GM23338 (cell line): ENCODE measurements at regions not wholly inside any gene's neighbourhood (a gene's known extent, or its start where the extent isn't known, plus 50 kb on each side); places are given as distances from the start of the nearest gene placed in this dataset.
"Not testable (repeated sequence)": the region's sequence is repeated elsewhere in the genome, so short reads cannot be mapped to it uniquely, and the experiment has no call there.

Experiments
- ATAC-seq: fragments of 200-7000 bp; cut with Tn5 transposase; 3 replicates; pipeline ENCODE4 v1.9.1; 2020
- DNase-seq: peaks from one replicate; pipeline ENCODE4 v3.0.0-alpha.2; 2015; ENCODE audit warnings: low spot score
- H2AFZ ChIP-seq: fragments of 200-600 bp; sonication (generic); 2 replicates; pipeline ENCODE4 v1.8.0; 2016; ENCODE audit warnings: antibody characterized with exemption, mild to moderate bottlenecking, moderate library complexity
- H3F3A ChIP-seq: fragments of 200-600 bp; sonication (generic); replicated peaks from 2 replicates; pipeline ENCODE4 v1.8.0; 2017; ENCODE audit warnings: antibody characterized with exemption, mixed run types, low read depth
- H3K27ac ChIP-seq: fragments of 200-600 bp; sonication (generic); 2 replicates; pipeline ENCODE4 v1.6.1; 2016; ENCODE audit warnings: low read depth
- H3K27me3 ChIP-seq: fragments of 200-600 bp; sonication (generic); 2 replicates; pipeline ENCODE4 v1.8.0; 2016; ENCODE audit warnings: mild to moderate bottlenecking, mixed run types, moderate library complexity; ENCODE audit not compliant: insufficient read depth
- H3K36me3 ChIP-seq: fragments of 200-600 bp; sonication (generic); 2 replicates; pipeline ENCODE4 v1.8.0; 2016; ENCODE audit warnings: mild to moderate bottlenecking; ENCODE audit not compliant: insufficient read depth
- H3K4me1 ChIP-seq: fragments of 200-600 bp; sonication (generic); 2 replicates; pipeline ENCODE4 v1.8.0; 2016; ENCODE audit warnings: mild to moderate bottlenecking, moderate library complexity; ENCODE audit not compliant: insufficient read depth
- H3K4me2 ChIP-seq: fragments of 200-600 bp; sonication (generic); 2 replicates; pipeline ENCODE4 v1.7.1; 2017; ENCODE audit warnings: mixed run types
- H3K4me3 ChIP-seq: fragments of 200-600 bp; sonication (generic); 2 replicates; pipeline ENCODE4 v1.6.1; 2016; ENCODE audit warnings: mixed run types
- H3K79me2 ChIP-seq: fragments of 200-600 bp; sonication (generic); replicated peaks from 2 replicates; pipeline ENCODE4 v1.8.0; 2017; ENCODE audit warnings: mild to moderate bottlenecking; ENCODE audit not compliant: insufficient read depth
- H3K9me2 ChIP-seq: fragments of 200-600 bp; sonication (generic); 2 replicates; pipeline ENCODE4 v1.8.0; 2017; ENCODE audit not compliant: insufficient read depth
- H4K20me1 ChIP-seq: fragments of 200-600 bp; sonication (generic); replicated peaks from 2 replicates; pipeline ENCODE4 v1.8.0; 2017; ENCODE audit warnings: mild to moderate bottlenecking; ENCODE audit not compliant: insufficient read depth
- H3K27ac Mint-ChIP-seq: 2 replicates; pipeline ENCODE4 v1.8.0; 2020; ENCODE audit warnings: inconsistent platforms, mild to moderate bottlenecking, moderate library complexity, mixed read lengths
- H3K27me3 Mint-ChIP-seq: 3 replicates; pipeline ENCODE4 v1.8.0; 2022; ENCODE audit warnings: low read depth, mild to moderate bottlenecking, moderate library complexity, mixed read lengths, inconsistent platforms; ENCODE audit not compliant: insufficient read depth, poor library complexity
- H3K36me3 Mint-ChIP-seq: 3 replicates; pipeline ENCODE4 v1.8.0; 2021; ENCODE audit warnings: low read depth, mild to moderate bottlenecking, inconsistent platforms, moderate library complexity, mixed read lengths
- H3K4me1 Mint-ChIP-seq: 3 replicates; pipeline ENCODE4 v1.8.0; 2020; ENCODE audit warnings: mild to moderate bottlenecking, inconsistent platforms, mixed read lengths
- H3K4me3 Mint-ChIP-seq: 3 replicates; pipeline ENCODE4 v1.8.0; 2021; ENCODE audit warnings: moderate library complexity, mild to moderate bottlenecking, inconsistent platforms, mixed read lengths
- H3K9me3 Mint-ChIP-seq: 3 replicates; pipeline ENCODE4 v1.8.0; 2020; ENCODE audit warnings: moderate library complexity, mild to moderate bottlenecking, inconsistent platforms, mixed read lengths
- CREB1 ChIP-seq: fragments of 250-450 bp; sonication (Bioruptor Pico); IDR thresholded peaks from 2 replicates; pipeline ENCODE4 v1.5.0; 2020; ENCODE audit warnings: low read depth, mild to moderate bottlenecking, moderate library complexity
- EZH2 ChIP-seq: fragments of 200-600 bp; sonication (generic); IDR thresholded peaks from one replicate; pipeline ENCODE4 v1.8.0; 2017; ENCODE audit warnings: antibody characterized with exemption, mild to moderate bottlenecking, low read depth; ENCODE audit not compliant: unreplicated experiment
- STAT1 ChIP-seq: IDR thresholded peaks from one replicate; pipeline ENCODE4 v1.6.1; 2016; ENCODE audit warnings: antibody characterized with exemption; ENCODE audit not compliant: unreplicated experiment
- ZNF114 ChIP-seq: fragments of 250-450 bp; sonication (Bioruptor Pico); IDR thresholded peaks from 2 replicates; pipeline ENCODE4 v1.5.0; 2020; ENCODE audit warnings: mild to moderate bottlenecking, moderate library complexity
- ZNF331 ChIP-seq: fragments of 250-450 bp; sonication (Bioruptor Pico); IDR thresholded peaks from 2 replicates; pipeline ENCODE4 v1.5.0; 2020; ENCODE audit warnings: low read depth, mild to moderate bottlenecking, moderate library complexity
- TF ChIP-seq, protein P1 (sequence below), 2 experiments: fragments of 200-600 bp in 1 of 2; sonication (generic) in 1 of 2; conservative IDR thresholded peaks; 2 replicates each; pipeline versions ENCODE4 v1.5.1 to v1.6.1; 2016 to 2017; ENCODE audit warnings: antibody characterized with exemption in 2 of 2, low read depth in 2 of 2, mild to moderate bottlenecking in 2 of 2, moderate library complexity in 1 of 2

GRCh38 chr3:75380276-75380771 is 283.8 kb upstream of the FRG2C start:
- no peak overlapping the region for H3K4me3 Mint-ChIP-seq
- DNase-seq = no peak
- H3F3A ChIP-seq = peaks cover 7% of the 10 kb centered on the region; the same call in 1 of the 2 replicates
- H3K27ac Mint-ChIP-seq = no peak overlapping the region
- H3K4me3 ChIP-seq = no peak overlapping the region
- H3K4me1 ChIP-seq = no peaks in the 10 kb centered on the region
- H3K79me2 ChIP-seq = no peaks in the 10 kb centered on the region
- H3K4me2 ChIP-seq = no peak overlapping the region
- no peak overlapping the region for H3K27ac ChIP-seq
- no peaks in the 10 kb centered on the region for H3K27me3 ChIP-seq
- no peaks in the 10 kb centered on the region; the same call in 2 of the 3 replicates for H3K4me1 Mint-ChIP-seq
- H3K9me2 ChIP-seq = no peaks in the 10 kb centered on the region
- peaks cover 18% of the 10 kb centered on the region for H3K9me3 Mint-ChIP-seq
- peaks cover 9% of the 10 kb centered on the region for H3K27me3 Mint-ChIP-seq
- peaks cover 6% of the 10 kb centered on the region; the same call in 2 of the 3 replicates for H3K36me3 Mint-ChIP-seq
- no peaks in the 10 kb centered on the region for H3K36me3 ChIP-seq
- no peak overlapping the region for H2AFZ ChIP-seq
- no peak for TF ChIP-seq STAT1
- no peak for TF ChIP-seq ZNF114 (CRISPR knock-in tag)
- no peak for TF ChIP-seq ZNF331 (CRISPR knock-in tag)
- TF ChIP-seq CREB1 = no peak
- TF ChIP-seq, protein P1, sequence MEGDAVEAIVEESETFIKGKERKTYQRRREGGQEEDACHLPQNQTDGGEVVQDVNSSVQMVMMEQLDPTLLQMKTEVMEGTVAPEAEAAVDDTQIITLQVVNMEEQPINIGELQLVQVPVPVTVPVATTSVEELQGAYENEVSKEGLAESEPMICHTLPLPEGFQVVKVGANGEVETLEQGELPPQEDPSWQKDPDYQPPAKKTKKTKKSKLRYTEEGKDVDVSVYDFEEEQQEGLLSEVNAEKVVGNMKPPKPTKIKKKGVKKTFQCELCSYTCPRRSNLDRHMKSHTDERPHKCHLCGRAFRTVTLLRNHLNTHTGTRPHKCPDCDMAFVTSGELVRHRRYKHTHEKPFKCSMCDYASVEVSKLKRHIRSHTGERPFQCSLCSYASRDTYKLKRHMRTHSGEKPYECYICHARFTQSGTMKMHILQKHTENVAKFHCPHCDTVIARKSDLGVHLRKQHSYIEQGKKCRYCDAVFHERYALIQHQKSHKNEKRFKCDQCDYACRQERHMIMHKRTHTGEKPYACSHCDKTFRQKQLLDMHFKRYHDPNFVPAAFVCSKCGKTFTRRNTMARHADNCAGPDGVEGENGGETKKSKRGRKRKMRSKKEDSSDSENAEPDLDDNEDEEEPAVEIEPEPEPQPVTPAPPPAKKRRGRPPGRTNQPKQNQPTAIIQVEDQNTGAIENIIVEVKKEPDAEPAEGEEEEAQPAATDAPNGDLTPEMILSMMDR (conservative IDR thresholded peaks at IDR 0.05; ENCODE audit: low read depth in 2 of 2) = no peak
- TF ChIP-seq EZH2 = no peak
- no peaks in the 10 kb centered on the region for H4K20me1 ChIP-seq
- ATAC-seq = no peak

GRCh38 chr3:75384016-75384415 is 280.1 kb upstream of the FRG2C start:
- H3K4me3 Mint-ChIP-seq, H3K79me2 ChIP-seq, H3K9me2 ChIP-seq, H3K27me3 ChIP-seq, DNase-seq, H3F3A ChIP-seq, H3K27ac ChIP-seq, H3K4me3 ChIP-seq, ATAC-seq, H3K4me2 ChIP-seq, H3K36me3 Mint-ChIP-seq, H2AFZ ChIP-seq, H3K4me1 Mint-ChIP-seq, H4K20me1 ChIP-seq, H3K4me1 ChIP-seq, H3K27ac Mint-ChIP-seq, H3K27me3 Mint-ChIP-seq, H3K36me3 ChIP-seq: not testable (repeated sequence)
- peaks cover 14% of the 10 kb centered on the region for H3K9me3 Mint-ChIP-seq

DNA sequence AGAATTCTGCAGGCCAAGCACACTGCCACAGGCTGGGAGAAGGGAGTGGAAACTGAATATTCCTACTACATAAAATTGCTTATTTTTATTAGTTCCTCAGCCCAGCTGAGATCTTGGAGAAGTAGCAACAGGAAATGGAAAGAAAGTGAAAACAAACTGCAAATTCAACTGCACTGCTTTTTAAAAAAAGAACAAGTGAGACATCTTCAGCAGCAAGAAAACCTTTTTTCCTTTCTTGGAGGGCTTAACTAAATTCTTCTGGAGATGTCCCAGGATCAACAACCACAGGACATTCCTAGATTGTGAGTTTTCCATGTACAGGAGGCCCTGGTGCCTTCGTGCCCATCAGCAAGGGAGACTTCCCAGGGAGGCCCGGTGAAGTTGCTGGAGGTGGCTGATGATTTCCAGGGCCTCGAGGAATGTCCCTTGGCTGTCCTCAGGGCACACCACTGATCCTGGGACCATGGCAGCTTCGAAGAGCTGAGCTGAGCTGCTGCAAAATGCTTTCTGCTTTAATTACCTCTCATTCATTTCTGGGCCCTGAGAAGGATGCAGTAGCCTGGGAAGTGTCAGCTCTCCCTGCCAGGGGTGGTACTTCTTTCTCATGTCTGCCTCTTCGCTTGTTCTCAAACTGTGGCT is 275.5 kb upstream of the FRG2C start:
- not testable (repeated sequence) for H3K4me1 ChIP-seq, DNase-seq, H3K27me3 ChIP-seq, H3K9me2 ChIP-seq, H3K36me3 Mint-ChIP-seq, H3K4me3 Mint-ChIP-seq, H3K4me3 ChIP-seq, H3K9me3 Mint-ChIP-seq, H3K27ac ChIP-seq, H3K4me2 ChIP-seq, H3K36me3 ChIP-seq, H3K79me2 ChIP-seq, H2AFZ ChIP-seq, H3K27ac Mint-ChIP-seq, H3F3A ChIP-seq, H4K20me1 ChIP-seq, ATAC-seq
- peaks cover 15% of the 10 kb centered on the region for H3K4me1 Mint-ChIP-seq
- H3K27me3 Mint-ChIP-seq = peaks cover 10% of the 10 kb centered on the region

DNA sequence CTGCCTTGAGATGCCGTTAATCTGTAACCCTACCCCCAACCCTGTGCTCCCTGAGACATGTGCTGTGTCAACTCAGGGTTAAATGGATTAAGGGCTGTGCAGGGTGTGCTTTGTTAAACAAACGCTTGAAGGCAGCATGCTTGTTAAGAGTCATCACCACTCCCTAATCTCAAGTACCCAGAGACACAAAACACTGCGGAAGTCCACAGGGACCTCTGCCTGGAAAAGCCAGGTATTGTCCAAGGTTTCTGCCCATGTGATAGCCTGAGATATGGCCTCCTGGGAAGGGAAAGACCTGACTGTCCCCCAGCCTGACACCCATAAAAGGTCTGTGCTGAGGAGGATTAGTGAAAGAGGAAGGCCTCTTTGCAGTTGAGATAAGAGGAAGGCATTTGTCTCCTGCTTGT is 270.8 kb upstream of the FRG2C start:
- H3K27ac Mint-ChIP-seq, H3K27me3 Mint-ChIP-seq, DNase-seq, H3K27me3 ChIP-seq, H3K36me3 ChIP-seq, H3K4me2 ChIP-seq, H3K4me3 Mint-ChIP-seq, H3K4me3 ChIP-seq, H3K4me1 ChIP-seq, H3K27ac ChIP-seq, H3K79me2 ChIP-seq, ATAC-seq, H4K20me1 ChIP-seq, H3K9me2 ChIP-seq, H3K36me3 Mint-ChIP-seq, H2AFZ ChIP-seq, H3F3A ChIP-seq: not testable (repeated sequence)
- peaks cover 13% of the 10 kb centered on the region for H3K4me1 Mint-ChIP-seq
- peaks cover 10% of the 10 kb centered on the region for H3K9me3 Mint-ChIP-seq

DNA sequence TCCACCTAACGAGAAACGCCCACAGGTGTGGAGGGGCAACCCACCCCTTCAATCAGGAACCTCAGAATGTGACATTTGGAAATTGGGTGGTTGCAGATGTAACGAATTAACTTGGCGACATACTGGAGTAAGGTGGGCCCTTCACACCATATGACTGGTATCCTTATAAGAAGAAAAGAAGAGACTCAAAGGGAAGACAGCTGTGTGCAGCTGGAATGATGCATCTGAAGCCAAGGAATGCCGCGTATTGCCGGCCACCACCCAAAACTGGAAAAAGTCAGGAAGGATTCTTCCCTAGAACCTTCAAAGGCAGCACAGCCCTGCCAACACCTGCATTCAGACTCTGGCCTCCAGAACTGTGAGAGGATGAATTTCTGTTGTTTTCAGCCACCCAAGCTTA is 270.0 kb upstream of the FRG2C start:
- not testable (repeated sequence) for H3K4me3 ChIP-seq, H3K27me3 Mint-ChIP-seq, H3K4me3 Mint-ChIP-seq, H3K36me3 Mint-ChIP-seq, H2AFZ ChIP-seq, H3K4me2 ChIP-seq, ATAC-seq, H3K27ac Mint-ChIP-seq, H3K36me3 ChIP-seq, H3K4me1 ChIP-seq, H3F3A ChIP-seq, H3K27ac ChIP-seq, H3K79me2 ChIP-seq, H3K9me2 ChIP-seq, H3K27me3 ChIP-seq, DNase-seq, H4K20me1 ChIP-seq
- peaks cover 13% of the 10 kb centered on the region for H3K4me1 Mint-ChIP-seq
- H3K9me3 Mint-ChIP-seq = peaks cover 10% of the 10 kb centered on the region
